Hematopoietic multipotent progenitor cell (in vitro differentiated cells): ENCODE measurements at regions not wholly inside any gene's neighbourhood (a gene's known extent, or its start where the extent isn't known, plus 50 kb on each side); places are given as distances from the start of the nearest gene placed in this dataset.

ENCODE experiments used
- DNase-seq, 3 donors: peaks; one replicate each; pipeline ENCODE4 v3.0.0-alpha.2; 2011 to 2015; ENCODE audit warnings: low read depth in 2 of 3, low spot score in 2 of 3

DNA sequence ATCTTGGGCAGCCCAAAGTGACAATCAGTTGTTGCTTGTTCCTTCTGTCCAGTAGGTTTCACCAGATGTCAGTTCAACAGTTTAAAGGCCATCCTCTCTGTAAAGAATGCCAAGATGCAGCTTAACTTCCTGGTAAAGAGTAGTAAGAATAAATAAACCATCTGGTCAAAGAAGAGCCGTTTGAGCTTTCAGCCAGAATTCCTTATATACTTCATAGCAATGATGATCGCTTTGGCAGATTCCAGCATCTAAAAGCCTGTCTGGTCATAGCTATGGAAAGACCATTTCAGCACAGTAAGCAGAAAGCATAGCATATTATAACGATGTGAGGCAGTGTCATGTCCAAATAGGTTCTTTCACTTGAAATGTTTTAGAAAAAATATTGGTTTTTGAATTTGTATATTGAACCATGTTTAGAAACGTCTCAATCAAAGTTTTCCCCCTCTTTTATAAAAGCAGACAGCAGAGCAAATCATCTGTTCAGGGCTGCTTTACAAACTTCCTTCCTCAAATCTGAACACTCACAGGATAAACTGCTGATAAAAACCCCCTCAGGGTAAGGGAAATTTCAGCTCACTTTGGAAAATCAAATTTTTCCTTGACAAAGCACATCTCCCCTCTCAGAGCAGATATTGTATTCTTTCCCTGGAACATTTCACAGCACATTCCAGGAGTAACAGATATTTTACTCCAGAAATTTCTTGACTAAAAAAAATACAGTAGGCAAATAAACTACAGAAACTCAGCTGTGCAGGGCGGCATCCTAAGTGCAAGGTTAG is 184.1 kb downstream of the NOC3L start:
- no peak for DNase-seq

- DNase-seq, result no peak
Measured at GRCh38 chr10:94180576-94180975, 182.2 kb downstream of the NOC3L start.

DNA sequence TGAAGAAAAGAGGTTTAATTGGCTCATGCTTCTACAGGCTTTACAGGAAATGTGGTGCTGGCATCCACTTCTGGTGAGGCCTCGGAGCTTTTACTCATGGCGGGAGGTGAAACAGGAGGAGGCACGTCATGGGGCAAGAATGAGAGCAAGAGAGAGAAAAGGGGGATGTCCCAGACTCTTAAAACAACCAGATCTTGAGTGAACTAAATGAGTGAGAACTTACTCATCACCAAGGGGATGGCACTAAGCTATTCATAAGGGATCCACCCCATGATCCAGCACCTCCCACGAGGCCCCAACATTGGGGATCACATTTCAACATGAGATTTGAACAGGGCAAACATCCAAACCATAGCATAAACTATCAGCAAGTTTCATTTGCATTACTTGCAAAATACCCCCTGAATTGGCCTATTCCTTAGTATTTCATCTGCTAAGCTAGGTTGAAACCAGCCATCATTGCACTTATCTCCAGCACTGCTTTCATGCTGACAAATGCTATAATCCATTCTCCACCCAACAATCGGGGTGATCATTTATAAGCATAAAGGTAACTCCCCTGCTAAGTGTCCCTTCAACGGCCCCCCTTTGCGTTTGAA is 179.0 kb downstream of the NOC3L start:
- no peak for DNase-seq

DNA sequence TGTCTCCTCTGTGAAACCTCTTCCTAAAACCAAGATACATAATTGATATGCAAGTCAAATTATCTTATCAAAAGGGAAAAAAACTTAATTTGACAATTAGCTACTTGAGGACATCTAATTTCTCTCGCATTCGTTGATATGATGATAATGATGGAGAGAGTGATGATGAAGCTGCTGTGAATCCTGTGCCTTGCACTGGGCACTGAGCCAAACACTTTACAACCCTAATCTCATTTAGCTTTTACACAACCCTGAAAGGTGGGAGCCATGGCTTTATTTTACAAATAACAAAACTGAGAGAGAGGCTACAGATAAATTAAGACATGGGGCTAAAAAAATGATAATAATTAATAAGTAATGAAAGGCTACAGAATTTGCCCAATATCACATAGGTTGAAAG is 176.0 kb downstream of the NOC3L start:
- DNase-seq, result no peak

- no peak for DNase-seq
Measured at GRCh38 chr10:94192333-94192732, 170.4 kb downstream of the NOC3L start.

DNA sequence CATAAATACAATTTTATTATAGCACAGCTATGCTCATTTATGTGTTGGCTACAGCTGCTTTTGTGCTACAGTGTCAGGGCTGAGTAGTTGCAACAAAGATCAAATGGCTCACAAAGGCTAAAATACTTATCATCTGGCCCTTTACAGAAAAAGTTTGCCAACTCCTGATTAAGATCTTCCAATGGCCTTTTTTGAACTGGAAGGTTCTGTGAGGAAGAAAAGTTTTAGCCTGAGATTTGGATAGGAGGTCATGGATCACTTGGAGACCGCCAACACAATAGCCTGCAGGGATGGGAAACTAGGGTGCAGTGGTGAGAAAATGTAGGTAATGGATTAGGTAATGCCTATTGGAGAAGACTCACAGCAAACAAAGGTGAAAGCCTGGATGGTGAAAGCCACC is 169.8 kb downstream of the NOC3L start:
- DNase-seq, result no peak

DNA sequence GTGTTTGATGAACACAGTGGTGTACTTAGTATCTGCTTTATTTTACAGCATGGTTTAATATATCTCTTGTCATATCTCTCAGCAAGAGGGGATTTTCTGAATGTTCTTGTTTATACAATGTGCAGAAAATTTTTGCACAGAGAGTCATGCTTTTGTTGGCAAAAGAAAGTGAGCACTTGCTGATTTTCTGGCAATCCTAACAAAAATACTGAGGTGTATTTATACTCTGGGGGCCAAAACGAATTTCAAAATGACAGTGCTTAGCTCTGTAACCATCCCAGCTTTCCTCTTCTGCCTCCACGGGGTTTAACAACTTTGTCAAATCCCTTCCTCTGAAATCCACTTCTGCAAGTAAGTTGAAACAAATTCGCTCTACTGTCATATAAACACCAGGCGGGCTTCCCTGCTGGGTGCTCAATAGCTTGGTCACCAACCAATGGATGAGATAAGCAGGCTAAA is 169.2 kb downstream of the NOC3L start:
- DNase-seq, result no peak

- no peak for DNase-seq
Measured at GRCh38 chr10:94194256-94194655, 168.5 kb downstream of the NOC3L start.

GRCh38 chr10:94197241-94197640 is 165.5 kb downstream of the NOC3L start:
- no peak for DNase-seq

DNA sequence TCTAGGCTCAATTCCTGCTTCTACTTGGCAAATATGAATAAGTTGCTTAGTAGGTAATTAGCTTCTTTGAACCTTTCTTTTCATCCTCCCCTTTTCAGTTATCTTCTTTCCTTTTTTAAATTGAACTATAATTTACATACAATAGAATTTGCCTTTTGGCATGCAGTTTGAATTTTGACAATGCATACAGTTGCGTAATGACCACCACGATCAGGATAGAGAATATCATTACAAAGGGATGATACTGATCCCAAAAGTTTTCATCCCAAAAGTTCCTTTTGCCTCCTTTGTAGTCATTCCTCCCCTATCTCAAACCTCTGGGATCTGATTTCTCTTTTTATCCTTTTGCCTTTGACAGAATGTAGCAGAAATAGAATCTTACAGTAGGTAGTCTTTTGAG is 164.4 kb downstream of the NOC3L start:
- DNase-seq, result no peak

DNA sequence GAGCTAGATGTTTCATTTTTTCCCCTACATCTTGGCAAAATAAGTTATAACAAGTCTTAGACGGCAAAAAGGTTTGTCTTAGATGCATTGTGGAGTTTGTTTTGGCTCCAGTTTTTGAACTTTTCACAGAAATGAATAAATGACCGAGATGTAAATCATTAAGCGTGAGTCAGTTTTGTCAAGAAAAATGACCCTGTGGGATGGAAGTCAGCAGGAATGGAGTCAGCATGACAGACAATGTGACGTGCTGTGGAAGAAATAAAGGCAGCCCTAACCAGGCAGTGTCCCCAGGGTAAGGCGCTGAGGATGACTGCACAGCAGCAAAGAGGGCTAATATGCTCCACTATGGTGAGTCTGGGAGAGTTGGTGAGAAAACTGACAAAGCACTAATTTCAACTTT is 163.2 kb downstream of the NOC3L start:
- DNase-seq, result no peak

DNA sequence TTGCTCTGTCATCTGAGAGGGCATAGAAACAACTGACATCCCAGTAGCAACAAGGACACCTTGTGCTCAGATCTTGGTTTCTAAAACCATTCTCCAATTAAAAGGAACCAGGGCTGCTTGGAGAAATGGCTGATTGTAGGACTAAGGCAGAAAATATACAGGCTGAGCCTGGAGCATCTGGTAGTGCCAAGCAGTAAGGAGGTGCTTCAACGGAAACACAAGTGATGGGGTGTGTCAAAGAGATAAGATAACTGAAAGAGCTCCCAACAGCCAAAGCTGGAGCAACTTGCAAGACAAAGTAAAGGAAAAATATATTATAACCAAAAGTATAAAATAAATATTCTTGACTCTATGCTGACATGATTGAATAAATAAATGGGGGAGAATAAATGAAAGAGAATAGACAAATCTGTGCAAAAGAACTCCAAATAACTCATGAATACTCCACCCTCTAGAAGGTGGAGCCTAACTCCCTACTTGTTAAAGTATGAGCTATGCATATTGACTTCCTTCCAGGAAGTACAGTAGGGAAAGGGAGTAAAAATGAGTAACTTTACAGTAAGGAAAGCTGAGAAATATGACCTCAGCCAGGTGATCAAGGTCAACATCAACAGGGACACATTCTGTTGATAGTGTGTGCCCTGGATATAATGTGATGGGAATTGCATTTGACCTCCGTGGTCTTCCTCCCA is 162.4 kb downstream of the NOC3L start:
- DNase-seq, result no peak

DNA sequence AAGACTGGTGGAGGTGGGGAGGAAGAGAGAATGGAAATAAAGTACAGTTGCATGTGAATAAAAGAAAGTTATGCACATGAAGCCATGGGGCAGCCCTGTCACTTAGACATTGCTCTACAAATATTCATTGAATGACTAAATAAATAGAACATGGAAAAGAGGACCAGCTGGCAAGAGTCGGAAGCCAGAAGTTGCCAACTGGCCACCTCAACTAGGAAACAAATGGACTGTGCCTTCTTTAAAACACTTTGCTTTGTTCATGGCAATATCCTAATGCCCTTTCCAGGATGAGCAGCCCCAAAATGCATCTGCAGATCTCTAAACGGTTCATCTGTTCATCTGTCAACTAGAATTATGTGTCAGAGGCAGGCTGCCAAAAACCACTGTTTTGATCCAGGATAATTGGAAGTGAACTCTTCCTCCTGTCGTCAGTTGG is 157.3 kb downstream of the NOC3L start:
- DNase-seq, result no peak

- DNase-seq, result no peak
Measured at GRCh38 chr10:94206176-94206575, 156.6 kb downstream of the NOC3L start.

DNA sequence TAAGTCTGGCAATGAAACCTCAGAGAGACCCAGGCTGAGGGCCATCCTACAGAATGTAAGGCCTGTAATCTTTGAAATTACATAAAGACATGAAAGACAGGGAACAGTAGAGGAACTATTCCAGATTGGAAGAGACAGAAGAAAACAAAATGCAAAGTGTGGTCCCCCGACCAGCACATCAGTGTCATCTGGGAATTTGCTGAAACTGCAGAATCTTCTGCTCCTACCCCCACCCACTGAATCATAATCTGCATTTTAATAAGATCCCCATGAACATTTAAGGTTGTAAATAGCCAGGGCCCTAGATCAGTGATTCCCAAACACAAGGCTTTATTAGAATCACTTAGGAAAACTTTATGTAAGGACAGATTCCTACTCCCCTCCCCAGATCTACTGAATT is 154.4 kb downstream of the NOC3L start:
- no peak for DNase-seq

DNA sequence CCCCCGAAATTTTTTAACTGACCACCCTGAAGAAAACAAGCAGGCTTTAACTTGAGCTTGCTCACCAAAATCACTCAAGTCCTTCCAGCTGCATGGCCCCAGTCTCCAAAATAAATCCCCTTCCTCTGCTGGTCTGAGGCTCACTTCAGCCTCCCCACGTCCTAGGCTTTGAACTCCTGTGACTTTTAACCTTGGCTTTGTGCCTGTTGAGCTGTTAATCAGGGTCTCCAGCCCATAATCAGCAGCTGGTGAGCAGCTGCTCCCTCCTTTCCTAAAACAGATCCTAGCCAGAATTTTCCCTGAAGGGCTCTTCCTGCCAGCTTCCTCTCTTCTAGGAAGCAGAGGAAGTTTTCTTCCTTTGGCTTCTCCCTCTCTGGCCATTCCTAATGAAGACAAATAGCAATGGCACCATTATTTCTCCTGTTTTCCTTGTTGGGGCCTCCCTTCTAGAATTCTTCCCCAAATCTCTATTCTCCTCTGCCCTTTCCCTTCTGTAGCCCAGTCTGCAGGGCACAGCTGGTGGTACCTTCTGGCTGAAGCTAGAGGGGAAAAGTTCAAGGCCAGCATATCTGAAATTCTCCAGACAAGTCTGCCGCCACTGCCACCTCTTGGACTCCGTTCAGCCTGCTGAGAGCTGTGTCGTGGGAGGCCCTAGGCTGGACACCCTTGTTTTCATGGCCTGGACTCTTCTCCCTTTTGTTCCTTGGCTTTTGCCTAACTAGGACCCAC is 152.1 kb downstream of the NOC3L start:
- no peak for DNase-seq

GRCh38 chr10:94211169-94211510 is 151.6 kb downstream of the NOC3L start:
- DNase-seq, result no peak

DNA sequence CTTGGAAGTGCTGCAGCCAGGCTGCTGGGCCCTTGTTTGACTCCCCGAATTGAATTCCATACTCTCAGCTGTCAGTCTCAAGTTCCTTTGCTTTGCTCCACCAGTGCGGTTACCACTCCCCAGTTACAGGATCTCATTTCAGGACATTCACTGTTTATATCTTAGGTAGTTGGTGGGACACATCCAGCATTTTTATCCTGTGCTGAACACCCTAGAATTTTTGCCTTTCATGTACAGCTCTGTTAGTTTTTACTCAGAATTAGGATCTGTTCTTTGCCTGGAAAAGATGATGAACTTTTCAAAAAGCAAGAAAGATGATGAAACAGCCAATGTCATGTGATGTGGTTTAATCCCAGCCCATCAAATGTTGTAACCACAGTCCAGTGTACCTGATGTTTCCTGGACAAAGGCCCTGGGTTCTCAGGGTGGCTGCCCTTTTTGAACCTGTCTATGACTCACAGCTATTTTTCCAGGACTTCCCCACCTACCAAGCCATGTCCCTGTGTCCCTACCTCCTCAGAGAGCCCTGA is 149.7 kb downstream of the NOC3L start:
- DNase-seq, result no peak

DNA sequence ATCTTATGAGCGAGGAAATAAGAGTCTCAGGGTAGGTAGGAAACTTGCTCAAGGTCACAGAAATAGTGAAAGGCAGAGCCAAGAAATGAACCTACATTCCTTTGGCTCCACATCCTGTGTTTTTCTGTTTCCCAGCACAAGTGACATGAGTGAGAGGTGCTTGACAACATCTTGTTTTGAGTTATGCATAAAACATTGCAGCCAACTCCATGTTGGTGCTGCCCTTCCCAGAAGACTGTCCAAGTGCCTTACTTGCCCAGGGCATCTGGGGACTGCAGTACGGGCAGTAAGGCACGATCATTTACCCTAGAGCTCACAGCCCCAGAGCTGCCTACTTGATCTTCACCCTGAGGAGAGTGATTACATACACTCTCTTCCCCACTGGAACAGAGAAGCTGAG is 148.8 kb downstream of the NOC3L start:
- DNase-seq, result no peak

GRCh38 chr10:94214481-94214893 is 148.3 kb downstream of the NOC3L start:
- DNase-seq, result no peak

DNA sequence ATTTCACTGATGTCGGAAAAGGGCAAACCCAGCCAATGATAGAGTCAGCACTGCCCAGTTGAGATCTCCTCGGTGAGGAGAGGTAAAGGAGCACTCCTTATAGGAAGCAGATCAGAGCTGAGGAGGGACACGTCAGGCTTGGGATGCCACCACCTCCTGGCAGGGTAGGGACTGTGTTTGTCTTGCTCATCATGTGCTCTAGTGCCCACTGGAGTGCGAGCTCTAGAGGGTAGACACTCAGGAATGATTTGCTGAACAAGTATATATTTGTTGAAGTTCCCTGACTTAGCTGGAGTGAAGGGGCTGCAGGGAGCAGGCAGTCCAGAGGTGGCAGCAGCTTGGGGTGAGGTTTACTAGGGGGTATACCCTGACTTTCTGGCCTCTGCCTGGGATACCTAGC is 146.5 kb downstream of the NOC3L start:
- no peak for DNase-seq
